CD4-positive, alpha-beta T cell treated with Interleukin-12 subunit alpha and Interleukin-12 subunit beta, for 1 hour (primary cell): ENCODE measurements at regions not wholly inside any gene's neighbourhood (a gene's known extent, or its start where the extent isn't known, plus 50 kb on each side); places are given as distances from the start of the nearest gene placed in this dataset.
"Not testable (repeated sequence)": the region's sequence is repeated elsewhere in the genome, so short reads cannot be mapped to it uniquely, and the experiment has no call there.

Experiments
- DNase-seq: peaks from one replicate; pipeline ENCODE4 v3.0.0-alpha.2; 2020

DNA sequence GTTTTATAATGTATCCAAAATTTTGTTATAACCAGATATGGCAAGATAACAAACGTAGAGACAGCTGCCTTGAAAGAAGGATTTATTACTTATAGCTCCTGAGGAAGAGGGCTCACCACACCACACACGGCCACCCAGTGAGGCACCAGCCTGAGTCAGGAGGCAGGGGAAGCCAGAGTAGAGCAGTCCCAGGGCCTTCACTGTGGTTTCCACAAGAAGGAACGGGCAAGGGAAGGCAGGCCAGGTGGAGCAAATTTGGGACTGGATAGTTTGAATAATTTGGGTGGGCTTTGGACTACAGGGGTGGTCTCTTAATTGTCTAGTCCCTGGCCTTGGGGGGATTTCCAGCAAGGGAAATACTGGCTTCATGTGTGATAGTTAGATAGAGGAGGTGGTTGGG, 72.5 kb downstream of the RRAGC start:
- no peak for DNase-seq

- no peak for DNase-seq
These were observed 73.5 kb downstream of the RRAGC start for GRCh38 chr1:38786040-38786436.

DNA sequence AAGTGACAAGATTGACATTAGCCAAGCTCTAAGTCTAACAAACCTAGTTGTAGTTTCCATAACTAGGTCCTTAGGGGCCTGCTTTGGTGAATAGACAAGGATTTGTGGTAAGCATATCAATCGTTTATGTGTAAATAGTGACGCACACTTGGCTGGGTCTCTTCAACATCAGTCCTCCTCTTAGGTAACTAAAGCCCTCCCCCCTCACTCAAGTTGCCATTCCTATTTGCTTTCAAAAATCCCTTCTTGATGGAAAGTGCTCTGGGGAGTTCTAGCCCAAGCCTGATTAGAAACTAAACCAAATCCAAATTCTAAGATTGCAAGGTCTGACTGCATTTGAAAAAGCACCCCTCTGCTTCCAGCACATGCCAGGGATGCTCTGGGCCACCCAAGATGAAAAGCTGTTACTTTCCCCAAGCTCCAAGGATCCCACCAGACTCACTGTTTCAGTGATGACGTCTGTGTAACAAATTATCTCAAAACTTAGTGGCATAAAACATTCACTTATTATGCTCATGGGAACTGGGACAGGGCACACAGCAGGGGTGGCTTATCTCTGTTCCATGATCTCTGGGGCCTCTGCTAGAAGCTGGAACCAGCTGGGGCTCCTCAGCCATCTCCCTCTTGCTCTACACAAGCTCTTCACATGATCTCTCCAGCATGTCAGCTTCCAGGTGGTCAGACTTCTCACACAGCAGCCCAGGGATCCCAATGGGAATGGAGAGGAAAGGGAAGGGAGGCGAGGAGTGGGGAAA, 74.1 kb downstream of the RRAGC start:
- no peak for DNase-seq

DNA sequence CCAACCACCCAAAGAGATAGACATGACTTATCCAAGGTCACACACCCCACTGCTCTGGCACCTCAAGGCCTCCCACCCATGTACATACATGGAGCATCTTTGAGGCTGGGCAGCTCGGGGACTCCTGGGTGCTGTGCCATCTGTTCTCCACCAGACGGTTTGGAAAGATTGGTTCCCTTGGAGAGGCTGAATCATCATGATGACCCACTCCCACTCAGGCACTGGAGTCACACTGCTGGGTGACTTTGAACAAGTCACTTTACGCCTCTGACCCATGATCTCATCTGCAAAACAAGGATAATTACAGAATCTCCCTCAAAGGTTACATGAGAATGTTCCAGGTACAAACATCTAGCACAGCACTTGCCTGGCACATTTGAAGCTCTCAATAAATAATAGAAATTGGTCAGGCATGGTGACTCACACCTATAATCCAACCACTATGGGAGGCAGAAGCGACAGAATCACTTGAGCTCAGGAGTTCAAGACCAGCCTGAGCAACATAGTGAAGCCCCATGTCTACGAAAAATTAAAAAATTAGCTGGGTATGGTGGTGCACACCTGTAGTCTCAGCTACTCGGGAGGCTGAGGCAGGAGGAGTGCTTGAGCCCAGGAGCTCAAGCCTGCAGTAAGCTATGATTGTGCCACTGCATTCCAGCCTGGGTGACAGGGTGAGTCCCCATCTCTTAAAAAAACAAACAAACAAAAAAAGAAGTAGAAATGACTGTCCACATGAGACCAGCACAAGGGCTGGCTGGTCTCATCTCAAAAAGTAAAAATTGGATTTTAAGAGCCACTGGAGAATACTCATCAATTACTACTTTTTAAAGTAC, 74.9 kb downstream of the RRAGC start:
- DNase-seq = no peak

DNA sequence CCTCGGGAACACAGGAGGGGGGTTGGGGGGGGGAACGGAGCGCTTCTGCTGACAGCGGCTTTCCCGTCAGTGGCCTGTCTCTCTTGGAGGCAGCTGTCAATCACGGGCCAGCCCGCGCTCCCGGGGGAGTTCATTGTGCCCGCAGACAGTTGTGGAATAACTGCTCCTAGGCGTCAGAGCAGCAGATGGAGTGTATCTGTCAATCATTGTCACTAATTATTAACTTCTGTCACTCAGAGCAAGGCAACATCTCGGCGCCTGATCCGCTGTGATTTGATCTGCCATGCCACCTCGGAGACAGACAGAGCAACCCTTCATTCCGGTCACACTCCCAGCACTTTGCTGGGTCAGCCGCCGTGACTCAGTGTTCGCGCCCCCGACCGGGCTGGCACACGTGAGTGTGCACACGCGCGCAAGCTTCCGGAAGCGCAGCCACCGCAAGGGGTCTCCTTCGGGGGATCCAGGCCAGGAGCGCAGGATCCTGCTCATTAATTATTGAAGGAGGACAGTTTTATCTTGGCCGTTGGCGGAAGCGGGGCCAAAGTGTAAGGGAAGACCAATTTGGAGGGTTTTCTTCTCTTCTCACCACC, 75.8 kb downstream of the RRAGC start:
- no peak for DNase-seq

- no peak for DNase-seq
These were observed 77.5 kb downstream of the RRAGC start for GRCh38 chr1:38781872-38782617.

DNA sequence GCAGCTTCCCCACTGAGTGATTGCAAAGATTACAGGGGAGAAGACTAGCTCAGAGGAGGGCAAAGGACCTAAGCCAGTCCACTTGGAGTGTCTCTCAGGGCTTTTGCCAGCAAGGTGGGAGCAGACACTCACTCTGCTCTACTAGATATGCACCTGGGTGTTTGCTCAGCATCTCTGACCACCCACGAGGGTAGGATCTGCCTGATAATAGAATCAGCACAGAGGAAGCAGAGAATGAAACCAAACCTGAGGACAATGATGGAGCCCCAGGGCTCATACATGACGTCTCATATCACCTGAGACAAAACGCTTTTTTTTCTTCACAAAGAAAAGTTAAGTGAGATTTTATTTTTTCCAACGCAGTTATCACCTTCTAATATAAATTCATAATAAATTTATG, 79.4 kb downstream of the RRAGC start:
- DNase-seq = no peak

GRCh38 chr1:38779491-38779890, 80.1 kb downstream of the RRAGC start:
- DNase-seq = no peak

DNA sequence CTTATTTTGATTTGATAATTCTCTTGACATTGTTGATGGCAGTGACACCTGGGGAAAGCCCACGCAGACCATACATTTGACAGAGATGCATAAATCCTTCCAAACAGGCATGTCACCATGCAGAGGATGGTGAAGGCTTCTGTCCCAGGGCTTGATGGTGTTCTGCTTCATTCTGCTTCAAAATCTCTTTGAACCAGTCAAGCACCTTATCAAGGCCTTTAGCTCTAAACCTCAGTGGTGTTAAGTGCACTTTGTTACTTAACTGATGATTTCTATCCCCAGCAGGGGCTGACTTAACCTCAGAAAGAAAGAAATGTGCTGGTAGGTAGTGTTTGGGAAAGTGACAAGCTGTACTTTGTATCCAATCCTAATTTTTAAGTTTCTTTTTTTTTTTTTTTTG, 81.1 kb downstream of the RRAGC start:
- no peak for DNase-seq

DNA sequence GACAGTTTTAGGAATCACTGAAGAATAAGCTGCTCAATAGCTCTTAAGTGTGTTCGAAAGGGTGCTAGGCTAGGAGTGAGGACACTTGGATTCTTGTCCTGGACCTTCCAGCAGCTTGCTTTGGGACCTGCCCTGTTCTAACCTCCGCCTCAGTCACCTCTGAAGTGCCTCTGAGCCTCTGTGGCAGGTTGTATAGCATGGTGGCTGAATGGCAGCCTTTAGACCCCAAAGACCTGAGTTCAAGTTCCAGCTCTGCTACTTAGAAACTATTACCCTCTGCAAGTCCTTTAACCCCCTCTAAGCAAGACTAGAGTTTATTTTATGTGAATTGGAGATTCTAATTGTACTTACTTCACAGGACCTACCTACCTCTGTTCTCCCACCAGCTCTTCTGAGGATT, 81.5 kb downstream of the RRAGC start:
- no peak for DNase-seq

DNA sequence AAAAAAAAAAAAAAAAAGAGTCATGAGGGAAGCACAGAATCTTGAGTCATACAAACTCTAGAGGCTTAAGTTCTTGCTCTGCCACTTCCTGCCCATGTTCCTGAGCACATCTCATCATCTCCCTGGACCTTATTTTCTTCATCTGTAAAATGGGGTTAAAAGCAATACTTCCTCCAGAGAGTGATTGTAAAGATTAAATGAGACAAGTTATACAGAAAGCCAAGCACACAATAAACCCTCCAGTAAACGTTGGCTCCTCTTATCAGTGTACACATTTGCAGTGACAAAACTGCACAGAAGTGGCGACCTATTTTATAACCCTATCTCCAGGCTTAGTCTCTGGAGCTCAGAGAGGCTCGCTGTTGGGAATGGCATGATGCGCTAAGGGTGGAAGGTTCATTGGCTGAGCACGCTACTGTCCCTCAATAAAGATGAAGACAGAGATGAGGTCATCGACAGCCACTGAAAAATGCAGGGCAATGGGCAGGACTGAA, 82.1 kb downstream of the RRAGC start:
- DNase-seq = no peak

DNA sequence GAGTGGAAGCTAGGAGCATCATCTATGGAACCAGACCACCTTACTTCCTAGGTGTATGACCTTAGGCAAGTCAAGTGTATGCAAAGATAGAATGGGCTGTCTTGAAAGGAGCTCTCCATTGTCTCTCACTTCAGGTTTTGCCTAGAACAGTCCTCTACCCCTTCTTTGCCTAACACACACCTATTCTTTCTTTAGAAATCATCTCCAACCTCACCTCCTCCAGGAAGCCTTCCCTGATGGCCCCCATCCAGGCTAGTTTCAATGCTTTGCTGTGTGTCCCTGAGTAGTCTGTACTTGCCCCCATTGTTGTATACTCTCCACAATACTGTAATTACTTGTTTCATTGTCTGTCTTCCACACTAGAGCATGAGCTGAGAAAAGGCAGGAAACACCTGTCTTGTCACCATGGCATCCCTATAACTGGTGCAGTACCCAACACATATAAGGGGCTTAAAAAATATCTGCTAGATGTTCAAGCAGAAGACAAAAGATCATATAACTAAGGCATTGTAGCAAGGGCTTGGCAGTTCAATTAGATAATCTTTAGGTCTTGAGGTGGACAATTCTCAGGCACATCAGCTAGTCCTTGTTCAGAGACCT, 83.0 kb downstream of the RRAGC start:
- no peak for DNase-seq

- DNase-seq = no peak
These were observed 84.3 kb downstream of the RRAGC start for GRCh38 chr1:38775175-38775845.

DNA sequence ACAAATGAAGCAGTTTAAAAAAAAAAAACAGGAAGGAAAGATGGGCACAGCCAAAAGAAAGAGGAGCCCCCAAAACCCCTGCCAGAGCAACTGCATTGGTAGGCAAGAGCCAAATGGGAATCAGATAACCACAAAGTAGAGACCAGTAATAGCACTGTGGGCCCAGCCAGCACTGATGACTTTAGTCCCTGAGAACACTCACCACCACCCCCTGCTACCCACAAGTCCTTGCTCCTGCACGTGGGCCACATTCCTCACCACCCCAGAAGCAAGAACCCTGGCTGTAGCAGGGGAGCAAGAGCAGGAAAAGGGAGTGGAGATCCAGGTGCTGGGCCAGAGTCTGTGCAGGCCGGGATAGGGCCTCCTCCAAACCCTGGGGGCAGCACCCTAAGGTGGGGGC, 86.1 kb downstream of the RRAGC start:
- no peak for DNase-seq

DNA sequence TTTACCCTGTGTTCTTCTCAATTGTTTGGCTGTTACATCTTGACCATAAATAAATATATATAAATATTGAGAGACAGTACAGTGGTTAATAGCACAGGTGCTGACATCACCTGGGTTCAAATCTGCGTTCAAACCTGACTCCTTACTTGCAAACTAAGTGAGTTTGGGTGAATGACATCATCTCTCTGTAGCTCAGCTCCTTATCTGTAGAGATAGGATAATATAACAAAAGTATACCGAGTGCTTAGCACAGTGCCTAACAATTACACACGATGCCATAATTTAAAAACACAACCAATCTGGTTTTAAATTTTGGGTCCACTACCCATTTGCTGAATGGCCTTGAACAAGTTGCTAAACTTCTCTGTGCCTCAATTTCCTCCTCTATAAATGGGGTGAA, 86.6 kb downstream of the RRAGC start:
- DNase-seq = no peak

DNA sequence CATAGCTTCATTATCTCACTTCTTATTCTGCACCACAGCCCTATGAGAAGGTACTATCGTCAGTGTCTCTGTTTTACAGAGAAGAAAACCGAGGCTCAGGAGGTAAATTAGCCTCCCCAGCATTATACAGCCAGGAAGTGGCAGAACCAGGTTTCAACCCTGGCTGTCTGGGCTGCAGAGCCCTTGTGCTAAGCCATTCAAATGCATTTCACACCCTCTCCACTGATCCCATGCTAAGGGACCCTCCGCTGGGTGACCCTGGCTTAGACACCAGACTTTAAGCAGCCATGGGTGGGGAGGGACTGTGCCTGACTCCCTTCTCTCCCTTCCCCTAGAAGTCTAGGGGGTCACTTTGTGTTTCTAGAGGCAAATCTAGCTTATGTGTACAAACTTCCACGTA, 87.5 kb downstream of the RRAGC start:
- no peak for DNase-seq

DNA sequence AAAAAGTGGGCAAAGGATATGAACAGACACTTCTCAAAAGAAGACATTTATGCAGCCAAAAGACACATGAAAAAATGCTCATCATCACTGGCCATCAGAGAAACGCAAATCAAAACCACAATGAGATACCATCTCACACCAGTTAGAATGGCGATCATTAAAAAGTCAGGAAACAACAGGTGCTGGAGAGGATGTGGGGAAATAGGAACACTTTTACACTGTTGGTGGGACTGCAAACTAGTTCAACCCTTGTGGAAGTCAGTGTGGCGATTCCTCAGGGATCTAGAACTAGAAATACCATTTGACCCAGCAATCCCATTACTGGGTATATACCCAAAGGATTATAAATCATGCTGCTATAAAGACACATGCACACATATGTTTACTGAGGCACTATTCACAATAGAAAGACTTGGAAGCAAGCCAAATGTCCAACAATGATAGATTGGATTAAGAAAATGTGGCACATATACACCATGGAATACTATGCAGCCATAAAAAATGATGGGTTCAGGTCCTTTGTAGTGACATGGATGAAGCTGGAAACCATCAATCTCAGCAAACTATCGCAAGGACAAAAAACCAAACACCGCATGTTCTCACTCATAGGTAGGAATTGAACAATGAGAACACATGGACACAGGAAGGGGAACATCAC, 88.9 kb downstream of the RRAGC start:
- DNase-seq = not testable (repeated sequence)

GRCh38 chr1:38766125-38766524, 93.4 kb downstream of the RRAGC start:
- DNase-seq = no peak

DNA sequence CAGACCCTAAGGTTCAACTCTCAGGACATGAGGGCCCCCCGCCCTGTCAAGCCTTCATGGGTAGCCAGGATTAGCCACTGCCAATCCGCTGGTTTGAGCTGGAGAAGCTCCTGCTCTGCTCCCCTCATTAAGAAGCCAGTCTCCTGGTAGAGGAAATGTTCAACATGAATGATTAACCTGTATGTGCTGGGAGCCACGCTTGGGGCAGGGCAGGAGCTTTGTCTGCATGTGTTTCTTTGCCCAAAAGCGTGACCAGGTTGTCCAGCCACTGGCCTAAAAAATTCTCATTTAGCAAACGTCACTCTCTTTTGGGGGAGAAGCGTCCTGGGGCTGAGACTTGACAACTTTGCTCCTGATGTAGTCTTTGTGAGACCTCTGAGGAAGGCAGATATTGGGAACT, 96.5 kb downstream of the RRAGC start:
- no peak for DNase-seq

DNA sequence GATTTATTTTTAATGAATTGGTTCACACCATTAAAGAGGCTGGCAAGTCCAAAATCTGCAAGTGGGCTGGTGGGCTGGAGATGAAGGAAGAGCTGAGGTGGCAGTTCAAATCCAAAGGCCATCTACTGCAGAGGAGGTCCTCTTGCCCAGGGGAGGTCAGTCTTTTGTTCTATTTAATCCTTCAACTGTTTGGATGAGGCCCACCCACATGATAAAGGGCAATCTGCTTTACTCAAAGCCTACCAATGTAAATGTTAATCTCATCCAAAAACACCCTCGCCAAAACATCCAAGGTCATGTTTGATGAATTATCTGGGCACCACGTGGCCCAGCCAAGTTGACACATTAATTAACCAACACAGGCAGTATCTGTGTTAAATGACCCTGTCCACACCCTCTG, 99.0 kb downstream of the RRAGC start:
- DNase-seq = no peak

DNA sequence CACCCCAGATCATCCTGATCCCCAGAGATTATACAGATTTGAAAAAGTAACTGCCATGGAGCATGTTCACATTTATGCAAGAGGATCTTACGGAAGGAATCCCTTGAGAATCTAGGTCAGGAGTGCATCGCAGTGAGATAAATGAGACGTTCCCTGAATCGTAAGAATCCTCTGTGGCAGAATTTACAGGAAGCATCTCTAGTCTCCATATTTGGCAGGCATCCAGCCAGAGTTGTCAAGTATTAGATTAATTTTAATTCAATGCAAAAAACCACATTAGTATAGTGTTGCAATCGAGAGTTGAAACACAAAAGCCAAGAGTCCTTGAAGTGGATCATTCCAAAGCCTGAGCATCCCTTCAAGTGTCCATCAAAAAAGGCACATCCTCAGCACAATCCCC, 100.8 kb downstream of the RRAGC start:
- DNase-seq = no peak
